Retinal pigment epithelial cell (primary cell): ENCODE measurements at regions not wholly inside any gene's neighbourhood (a gene's known extent, or its start where the extent isn't known, plus 50 kb on each side); places are given as distances from the start of the nearest gene placed in this dataset.
A peak's percentile ranks its signal among the peaks of the same experiment; 100 is the strongest.

ENCODE experiments used
- DNase-seq: peaks from one replicate; pipeline ENCODE4 v3.0.0-alpha.2; 2010; ENCODE audit warnings: low read depth
- H3K4me3 ChIP-seq: 2 replicates; pipeline ENCODE4 v1.5.1; 2011; ENCODE audit warnings: mild to moderate bottlenecking, low read length, control low read depth, moderate library complexity
- CTCF ChIP-seq: conservative IDR thresholded peaks from 2 replicates; pipeline ENCODE4 v1.5.1; 2011; ENCODE audit warnings: low read depth, low read length, control low read depth, inconsistent platforms

GRCh38 chr16:54385141-54385540 is 98.6 kb upstream of the IRX3 start:
- no peak for DNase-seq
- TF ChIP-seq CTCF, result no peak

GRCh38 chr16:54381601-54382313 is 95.2 kb upstream of the IRX3 start:
- DNase-seq, result no peak
- no peak for TF ChIP-seq CTCF

More at GRCh38 chr16:54385141-54385540, 98.6 kb upstream of the IRX3 start:
- no peak overlapping the region for H3K4me3 ChIP-seq

GRCh38 chr16:54375071-54375470 is 88.5 kb upstream of the IRX3 start:
- H3K4me3 ChIP-seq, result no peak overlapping the region
- DNase-seq, result no peak
- TF ChIP-seq CTCF, result no peak

More at GRCh38 chr16:54381601-54382313, 95.2 kb upstream of the IRX3 start:
- no peak overlapping the region for H3K4me3 ChIP-seq

GRCh38 chr16:54373534-54374520 is 87.2 kb upstream of the IRX3 start:
- H3K4me3 ChIP-seq, result peak overlapping the region; percentile 22
- no peak for TF ChIP-seq CTCF
- DNase-seq, result no peak

GRCh38 chr16:54370278-54371040 is 83.9 kb upstream of the IRX3 start:
- no peak for TF ChIP-seq CTCF
- DNase-seq, result no peak

GRCh38 chr16:54369861-54370260 is 83.3 kb upstream of the IRX3 start:
- no peak for DNase-seq
- TF ChIP-seq CTCF, result no peak
- no peak overlapping the region for H3K4me3 ChIP-seq

More at GRCh38 chr16:54370278-54371040, 83.9 kb upstream of the IRX3 start:
- H3K4me3 ChIP-seq, result no peak overlapping the region
